ENCODE measurements at regions not wholly inside any gene's neighbourhood (a gene's known extent, or its start where the extent isn't known, plus 50 kb on each side); places are given as distances from the start of the nearest gene placed in this dataset.

- Histone ChIP-seq H3K36me3 (ENCODE audit: control insufficient read depth in 4 of 4, insufficient read depth in 3 of 4, low read depth in 1 of 4, low read length in 3 of 4) (no peaks in the 10 kb centered on the region), H3K9ac (ENCODE audit: low read depth in 1 of 2, low read length in 2 of 2) (no peak overlapping the region), H3K27ac (ENCODE audit: low read depth in 1 of 2, low read length in 2 of 2) (no peak overlapping the region), H3K4me1 (ENCODE audit: control insufficient read depth in 4 of 4, insufficient read depth in 4 of 4, low read length in 3 of 4) (no peaks in the 10 kb centered on the region), H3K4me3 (ENCODE audit: low read depth in 1 of 3, low read length in 3 of 3) (no peak overlapping the region), H3K9me3 (ENCODE audit: control insufficient read depth in 4 of 4, low read length in 3 of 4) (peaks cover 0 to 1% (median 0%) of the 10 kb centered on the region in 4 donors), H3K27me3 (ENCODE audit: control insufficient read depth in 4 of 4, insufficient read depth in 4 of 4, low read length in 3 of 4) (no peaks in the 10 kb centered on the region)
- TF ChIP-seq REST (IDR thresholded peaks at IDR 0.05) (no peak), ZBTB33 (IDR thresholded peaks at IDR 0.05) (no peak), FOXA1 (IDR thresholded peaks at IDR 0.05) (no peak), HNF4G (IDR thresholded peaks at IDR 0.05) (no peak), YY1 (IDR thresholded peaks at IDR 0.05) (no peak), HNF4A (conservative IDR thresholded peaks at IDR 0.05) (no peak)
- DNase-seq (ENCODE audit: low spot score), result no peak
- WGBS, result 83% methylated on average over 1 of the region's 1 CpG
Measured at GRCh38 chr1:96073100-96073499, 648.5 kb upstream of the PTBP2 start.

GRCh38 chr1:96074422-96074821 lies 647.2 kb upstream of the PTBP2 start:
- no peak overlapping the region for H3K4me3 ChIP-seq (ENCODE audit: low read depth in 1 of 3, low read length in 3 of 3)
- no peaks in the 10 kb centered on the region for H3K36me3 ChIP-seq (ENCODE audit: control insufficient read depth in 4 of 4, insufficient read depth in 3 of 4, low read depth in 1 of 4, low read length in 3 of 4)
- peaks cover 0 to 1% (median 0%) of the 10 kb centered on the region in 4 donors for H3K9me3 ChIP-seq (ENCODE audit: control insufficient read depth in 4 of 4, low read length in 3 of 4)
- H3K27ac ChIP-seq (ENCODE audit: low read depth in 1 of 2, low read length in 2 of 2), result no peak overlapping the region
- no peak overlapping the region for H3K9ac ChIP-seq (ENCODE audit: low read depth in 1 of 2, low read length in 2 of 2)
- WGBS, result 49% methylated on average over 2 of the region's 2 CpGs
- H3K4me1 ChIP-seq (ENCODE audit: control insufficient read depth in 4 of 4, insufficient read depth in 4 of 4, low read length in 3 of 4), result no peaks in the 10 kb centered on the region
- no peaks in the 10 kb centered on the region for H3K27me3 ChIP-seq (ENCODE audit: control insufficient read depth in 4 of 4, insufficient read depth in 4 of 4, low read length in 3 of 4)
- DNase-seq (ENCODE audit: low spot score), result no peak
- TF ChIP-seq FOXA1 (IDR thresholded peaks at IDR 0.05) (no peak), YY1 (IDR thresholded peaks at IDR 0.05) (no peak), JUND (IDR thresholded peaks at IDR 0.05) (no peak), NR2F2 (IDR thresholded peaks at IDR 0.05) (no peak), SP1 (IDR thresholded peaks at IDR 0.05) (no peak), GABPA (IDR thresholded peaks at IDR 0.05 in 1 of 2, conservative IDR thresholded peaks at IDR 0.05 in 1 of 2) (no peak), HNF4A (conservative IDR thresholded peaks at IDR 0.05) (no peak), ZBTB33 (IDR thresholded peaks at IDR 0.05) (no peak), RXRA (IDR thresholded peaks at IDR 0.05) (no peak), REST (IDR thresholded peaks at IDR 0.05) (no peak)

All from liver (tissue), 7 donors.